Immature natural killer cell (primary cell): ENCODE measurements at regions not wholly inside any gene's neighbourhood (a gene's known extent, or its start where the extent isn't known, plus 50 kb on each side); places are given as distances from the start of the nearest gene placed in this dataset.

Experiments used
- DNase-seq, 3 donors: peaks; one replicate each; pipeline ENCODE4 v3.0.0; 2022; ENCODE audit warnings: mixed read lengths in 1 of 3
- H3K27ac Mint-ChIP-seq, 6 donors: one replicate each; pipeline ENCODE4 v1.8.0; 2020; ENCODE audit warnings: mixed read lengths in 6 of 6, mild to moderate bottlenecking in 5 of 6, inconsistent platforms in 4 of 6, moderate library complexity in 3 of 6
- H3K27me3 Mint-ChIP-seq, 3 donors: one replicate each; pipeline ENCODE4 v1.8.0; 2020 to 2021; ENCODE audit warnings: low read depth in 3 of 3, mild to moderate bottlenecking in 3 of 3, mixed read lengths in 3 of 3, moderate library complexity in 3 of 3, inconsistent platforms in 1 of 3
- H3K36me3 Mint-ChIP-seq, 3 donors: one replicate each; pipeline ENCODE4 v1.8.0; 2020; ENCODE audit warnings: mixed read lengths in 3 of 3, inconsistent platforms in 2 of 3, mild to moderate bottlenecking in 2 of 3
- H3K4me1 Mint-ChIP-seq, 2 donors: one replicate each; pipeline ENCODE4 v1.8.0; 2020; ENCODE audit warnings: inconsistent platforms in 2 of 2, mild to moderate bottlenecking in 2 of 2, mixed read lengths in 2 of 2, moderate library complexity in 1 of 2
- H3K4me3 Mint-ChIP-seq, 5 donors: one replicate each; pipeline ENCODE4 v1.8.0; 2020; ENCODE audit warnings: mild to moderate bottlenecking in 5 of 5, mixed read lengths in 5 of 5, inconsistent platforms in 3 of 5, moderate library complexity in 3 of 5
- H3K9me3 Mint-ChIP-seq, 6 donors: one replicate each; pipeline ENCODE4 v1.8.0; 2020; ENCODE audit warnings: mild to moderate bottlenecking in 6 of 6, mixed read lengths in 6 of 6, inconsistent platforms in 4 of 6, moderate library complexity in 3 of 6

GRCh38 chr13:107736731-107737130, 478.6 kb downstream of the LIG4 start:
- Mint-ChIP-seq H3K4me1 (no peaks in the 10 kb centered on the region), H3K27me3 (no peaks in the 10 kb centered on the region), H3K4me3 (no peak overlapping the region), H3K36me3 (no peaks in the 10 kb centered on the region), H3K9me3 (peaks cover 0 to 32% (median 9%) of the 10 kb centered on the region in 6 donors), H3K27ac (no peak overlapping the region)
- no peak for DNase-seq

DNA sequence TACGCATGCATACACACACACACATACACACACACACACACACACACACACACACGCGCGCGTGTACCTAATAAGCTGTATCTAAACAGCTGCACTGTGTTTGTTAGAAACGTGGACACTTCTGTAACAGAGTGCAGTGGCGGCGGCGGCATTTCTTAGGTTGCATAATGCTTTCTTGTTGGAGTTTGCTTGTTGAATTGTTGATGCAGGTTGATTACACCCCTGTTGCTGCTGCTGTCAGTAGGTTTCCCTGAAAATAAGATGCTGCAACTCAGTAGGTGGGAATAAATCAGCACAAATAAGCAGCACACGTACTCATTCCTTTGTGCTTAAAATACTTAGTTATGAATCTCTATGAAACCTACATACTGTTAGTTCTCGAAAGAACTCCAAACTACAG, 479.2 kb downstream of the LIG4 start:
- Mint-ChIP-seq H3K27me3 (no peaks in the 10 kb centered on the region), H3K9me3 (peaks cover 0 to 32% (median 10%) of the 10 kb centered on the region in 6 donors), H3K36me3 (no peaks in the 10 kb centered on the region), H3K27ac (no peak overlapping the region), H3K4me1 (no peaks in the 10 kb centered on the region), H3K4me3 (no peak overlapping the region)
- DNase-seq: no peak

DNA sequence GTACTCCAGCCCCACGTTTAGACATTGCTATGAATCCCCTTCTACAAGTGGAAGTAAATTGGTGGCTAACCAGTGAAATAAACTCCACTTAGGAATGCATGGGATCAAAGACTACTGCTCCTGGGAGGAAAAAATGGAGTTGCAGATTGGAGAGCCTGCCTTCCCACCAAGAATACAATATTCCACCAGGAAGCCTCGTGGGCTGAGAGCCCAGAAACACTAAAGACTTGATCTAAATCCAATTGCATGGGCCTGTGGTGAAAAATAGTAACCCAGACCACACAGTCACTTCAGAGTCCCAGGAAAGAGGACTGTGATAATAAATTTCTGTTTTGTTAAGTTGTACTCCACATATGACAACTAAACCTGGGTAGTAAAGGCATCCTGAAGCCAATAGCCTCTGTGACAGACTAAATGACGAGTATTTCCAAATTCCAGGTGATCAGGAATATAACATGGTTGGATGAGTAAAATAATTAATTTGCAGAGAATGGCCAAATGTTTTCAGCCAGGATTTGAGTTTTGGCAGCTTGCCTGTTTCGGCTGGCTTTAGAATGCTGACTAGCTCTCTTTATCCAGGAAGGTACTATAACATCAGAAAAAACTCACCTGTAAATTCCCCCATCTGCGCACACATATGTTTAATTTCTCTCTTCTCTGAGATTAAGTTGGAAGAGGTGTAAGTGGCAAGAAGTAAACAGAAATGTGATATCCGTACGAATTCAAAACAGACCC, 480.3 kb downstream of the LIG4 start:
- Mint-ChIP-seq H3K27me3 (no peaks in the 10 kb centered on the region), H3K4me3 (no peak overlapping the region), H3K4me1 (no peaks in the 10 kb centered on the region), H3K27ac (no peak overlapping the region), H3K36me3 (no peaks in the 10 kb centered on the region), H3K9me3 (peaks cover 0 to 27% (median 9%) of the 10 kb centered on the region in 6 donors)
- no peak for DNase-seq

DNA sequence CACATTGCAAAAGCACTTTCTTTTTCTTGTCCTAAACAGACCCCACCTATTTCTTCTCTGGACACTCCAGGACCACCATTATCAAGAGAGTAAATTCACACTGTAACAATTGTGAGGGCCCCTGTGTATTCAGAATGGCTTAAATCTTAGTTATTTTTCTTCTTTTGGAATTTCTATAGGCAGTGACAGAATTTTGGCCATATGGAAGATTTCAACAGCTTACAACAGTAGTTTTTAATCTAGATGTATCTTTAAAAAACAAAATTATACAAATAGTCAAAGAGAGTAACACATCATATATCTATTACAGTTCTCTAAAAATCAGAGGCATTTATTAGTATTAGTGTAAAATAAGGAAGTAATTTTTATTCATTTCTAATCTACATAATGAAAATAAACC, 482.1 kb downstream of the LIG4 start:
- Mint-ChIP-seq H3K36me3 (no peaks in the 10 kb centered on the region), H3K9me3 (peaks cover under 1 to 15% (median 6%) of the 10 kb centered on the region in 6 donors), H3K4me1 (no peaks in the 10 kb centered on the region), H3K27ac (no peak overlapping the region), H3K27me3 (no peaks in the 10 kb centered on the region), H3K4me3 (no peak overlapping the region)
- DNase-seq: no peak

DNA sequence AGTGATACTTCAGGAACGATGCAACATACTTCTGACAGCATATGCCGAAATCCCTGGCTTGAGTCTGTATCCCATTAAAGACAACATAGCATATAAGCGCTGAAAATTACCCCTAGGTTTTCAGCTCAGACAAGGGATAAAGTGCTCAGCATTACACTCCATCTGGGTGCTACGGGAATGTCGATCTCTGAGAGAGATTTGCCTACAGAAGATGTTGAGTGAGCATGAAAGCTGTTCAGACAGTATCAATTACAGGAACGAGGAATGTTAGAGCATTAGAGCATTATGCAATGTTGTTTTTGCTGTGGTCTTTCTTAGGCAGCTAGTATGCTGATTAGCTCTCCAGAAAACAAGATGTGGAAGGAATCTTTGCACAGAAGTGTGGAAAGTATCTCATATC, 484.5 kb downstream of the LIG4 start:
- H3K4me3 Mint-ChIP-seq: no peak overlapping the region
- no peak overlapping the region for H3K27ac Mint-ChIP-seq
- no peaks in the 10 kb centered on the region for H3K36me3 Mint-ChIP-seq
- DNase-seq: no peak
- H3K9me3 Mint-ChIP-seq: peaks cover 2 to 18% (median 14%) of the 10 kb centered on the region in 6 donors
- no peaks in the 10 kb centered on the region for H3K4me1 Mint-ChIP-seq
- peaks cover 0 to 3% (median 0%) of the 10 kb centered on the region in 3 donors for H3K27me3 Mint-ChIP-seq

DNA sequence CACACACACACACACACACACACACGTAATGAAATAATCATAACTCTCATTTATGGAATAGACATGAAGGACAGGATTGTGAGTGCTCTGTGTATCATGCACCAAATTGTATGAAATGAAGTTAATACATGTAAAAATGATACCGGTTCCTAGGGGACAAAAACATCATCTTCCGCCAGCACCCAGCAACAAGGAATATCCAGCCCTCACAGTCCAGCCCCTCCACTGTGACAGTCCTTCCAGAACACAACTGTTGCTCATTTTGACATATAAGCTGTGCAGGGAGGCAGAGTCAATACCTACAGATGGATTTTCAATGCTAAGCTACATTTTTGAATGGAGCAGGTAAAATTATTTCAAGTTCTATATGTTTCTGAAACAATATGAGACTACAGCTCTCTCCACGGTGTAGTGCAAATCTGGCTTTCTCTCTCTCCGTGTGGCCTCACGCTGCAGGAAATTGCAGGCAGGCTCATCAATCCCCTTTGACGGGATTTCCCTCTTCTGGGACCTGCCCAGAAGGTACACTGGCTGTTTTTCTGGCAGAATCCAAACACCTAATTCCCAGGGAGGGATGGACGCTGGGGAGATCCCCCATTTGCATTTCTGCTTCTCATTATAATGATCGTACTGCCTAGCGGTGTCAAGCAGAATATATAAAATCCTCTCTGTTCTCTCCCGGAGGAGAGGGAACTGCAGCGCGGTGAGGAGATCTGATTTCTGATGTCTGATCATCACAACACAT, 494.0 kb downstream of the LIG4 start:
- Mint-ChIP-seq H3K27ac (no peak overlapping the region), H3K4me1 (no peaks in the 10 kb centered on the region), H3K36me3 (no peaks in the 10 kb centered on the region), H3K9me3 (peaks cover 9 to 42% (median 23%) of the 10 kb centered on the region in 6 donors), H3K4me3 (no peak overlapping the region), H3K27me3 (no peaks in the 10 kb centered on the region)
- no peak for DNase-seq

- H3K4me3 Mint-ChIP-seq: no peak overlapping the region
- H3K27ac Mint-ChIP-seq: no peak overlapping the region
- no peak for DNase-seq
- no peaks in the 10 kb centered on the region for H3K4me1 Mint-ChIP-seq
- peaks cover 0 to 3% (median 0%) of the 10 kb centered on the region in 3 donors for H3K27me3 Mint-ChIP-seq
- H3K36me3 Mint-ChIP-seq: no peaks in the 10 kb centered on the region
- peaks cover 9 to 40% (median 25%) of the 10 kb centered on the region in 6 donors for H3K9me3 Mint-ChIP-seq
These were observed 498.6 kb downstream of the LIG4 start for GRCh38 chr13:107716741-107717140.

DNA sequence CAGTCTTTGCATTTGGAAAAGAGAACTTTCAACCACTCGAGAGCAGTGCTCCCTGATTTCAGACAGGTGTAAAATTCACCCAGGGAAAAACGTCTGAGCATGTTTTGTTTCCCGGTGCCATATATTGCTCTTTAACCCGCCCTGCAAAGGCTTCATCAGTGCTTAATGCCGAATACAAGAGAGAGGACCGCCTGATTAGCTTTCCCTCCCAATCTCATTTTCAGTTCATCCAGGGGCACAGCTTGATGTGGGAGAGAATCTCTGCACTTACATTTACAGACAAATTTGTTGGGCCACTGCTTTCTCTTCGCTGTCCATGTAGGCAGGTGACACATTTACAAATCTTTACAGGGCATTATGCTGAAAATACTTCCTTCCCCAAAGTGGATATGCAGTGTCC, 499.1 kb downstream of the LIG4 start:
- Mint-ChIP-seq H3K27ac (no peak overlapping the region), H3K4me3 (no peak overlapping the region), H3K27me3 (peaks cover 0 to 3% (median 0%) of the 10 kb centered on the region in 3 donors), H3K36me3 (no peaks in the 10 kb centered on the region), H3K4me1 (no peaks in the 10 kb centered on the region), H3K9me3 (peaks cover 6 to 35% (median 23%) of the 10 kb centered on the region in 6 donors)
- no peak for DNase-seq

DNA sequence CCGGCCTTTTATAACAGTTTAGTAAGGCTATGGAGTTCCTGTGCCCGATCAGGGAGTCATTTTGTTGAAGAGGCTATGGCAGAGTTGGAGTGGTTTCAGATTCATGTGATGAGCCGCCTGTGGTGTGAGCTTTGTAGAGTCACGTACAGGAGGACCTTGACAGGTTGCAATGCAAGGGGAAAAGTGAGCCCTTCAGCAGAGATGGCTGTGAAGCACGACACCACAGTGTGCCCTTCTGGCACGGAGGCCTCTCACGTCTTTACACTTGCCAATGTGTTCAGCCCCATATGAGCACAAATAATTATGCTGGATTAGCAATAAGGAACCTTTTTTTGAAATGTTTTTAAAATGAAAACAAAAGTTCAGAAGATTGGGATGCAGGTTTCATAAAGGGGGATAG, 499.8 kb downstream of the LIG4 start:
- no peaks in the 10 kb centered on the region for H3K36me3 Mint-ChIP-seq
- no peak for DNase-seq
- H3K9me3 Mint-ChIP-seq: peaks cover 9 to 35% (median 19%) of the 10 kb centered on the region in 6 donors
- H3K4me3 Mint-ChIP-seq: no peak overlapping the region
- peaks cover 0 to 3% (median 0%) of the 10 kb centered on the region in 3 donors for H3K27me3 Mint-ChIP-seq
- H3K27ac Mint-ChIP-seq: no peak overlapping the region
- H3K4me1 Mint-ChIP-seq: no peaks in the 10 kb centered on the region

GRCh38 chr13:107713314-107713713, 502.0 kb downstream of the LIG4 start:
- no peak for DNase-seq
- Mint-ChIP-seq H3K27me3 (peaks cover 0 to 3% (median 0%) of the 10 kb centered on the region in 3 donors), H3K27ac (no peak overlapping the region), H3K4me3 (no peak overlapping the region), H3K36me3 (no peaks in the 10 kb centered on the region), H3K9me3 (peaks cover 9 to 25% (median 12%) of the 10 kb centered on the region in 6 donors), H3K4me1 (no peaks in the 10 kb centered on the region)

- Mint-ChIP-seq H3K9me3 (peaks cover 4 to 22% (median 13%) of the 10 kb centered on the region in 6 donors), H3K27me3 (peaks cover 0 to 3% (median 0%) of the 10 kb centered on the region in 3 donors), H3K4me3 (no peak overlapping the region), H3K4me1 (no peaks in the 10 kb centered on the region), H3K27ac (no peak overlapping the region), H3K36me3 (no peaks in the 10 kb centered on the region)
- no peak for DNase-seq
These were observed 503.0 kb downstream of the LIG4 start for GRCh38 chr13:107712145-107712860.

DNA sequence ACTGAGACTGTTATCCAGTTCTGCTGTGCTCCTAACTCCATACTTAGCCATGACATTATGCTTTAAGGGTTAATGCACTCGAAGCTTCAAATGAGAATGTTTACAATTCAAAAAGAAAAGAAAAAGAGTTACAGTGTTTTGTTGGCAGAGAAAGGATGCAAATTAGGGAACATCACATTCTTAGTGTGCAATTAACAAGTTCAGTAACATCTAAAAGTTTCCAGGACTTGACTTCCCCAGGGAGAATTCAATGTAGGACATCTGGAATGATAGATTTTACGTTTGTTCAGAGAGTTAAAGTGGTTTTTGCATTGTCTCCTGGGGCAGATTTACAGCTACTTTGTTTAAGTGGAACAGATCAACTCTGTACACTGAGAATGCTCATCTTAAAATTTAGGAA, 525.2 kb downstream of the LIG4 start:
- peaks cover 2 to 3% (median 3%) of the 10 kb centered on the region in 3 donors for H3K27me3 Mint-ChIP-seq
- DNase-seq: no peak

GRCh38 chr13:107685876-107686275, 529.5 kb downstream of the LIG4 start:
- peaks cover 2 to 3% (median 3%) of the 10 kb centered on the region in 3 donors for H3K27me3 Mint-ChIP-seq
- no peak overlapping the region for H3K27ac Mint-ChIP-seq

More for the DNA sequence above, 525.2 kb downstream of the LIG4 start:
- Mint-ChIP-seq H3K4me3 (no peak overlapping the region), H3K4me1 (no peaks in the 10 kb centered on the region), H3K27ac (no peak overlapping the region), H3K9me3 (peaks cover 5 to 21% (median 10%) of the 10 kb centered on the region in 6 donors), H3K36me3 (peaks cover 0 to 3% (median 0%) of the 10 kb centered on the region in 3 donors)

GRCh38 chr13:107681600-107681999, 533.7 kb downstream of the LIG4 start:
- no peak for DNase-seq
- no peak overlapping the region for H3K27ac Mint-ChIP-seq
- H3K27me3 Mint-ChIP-seq: peaks cover 0 to 4% (median 3%) of the 10 kb centered on the region in 3 donors
- no peak overlapping the region for H3K4me3 Mint-ChIP-seq
- peaks cover 0 to 3% (median 0%) of the 10 kb centered on the region in 3 donors for H3K36me3 Mint-ChIP-seq
- H3K9me3 Mint-ChIP-seq: peaks cover 9 to 28% (median 14%) of the 10 kb centered on the region in 6 donors
- H3K4me1 Mint-ChIP-seq: no peaks in the 10 kb centered on the region

More at GRCh38 chr13:107685876-107686275, 529.5 kb downstream of the LIG4 start:
- H3K9me3 Mint-ChIP-seq: peaks cover 5 to 21% (median 16%) of the 10 kb centered on the region in 6 donors
- H3K4me1 Mint-ChIP-seq: no peaks in the 10 kb centered on the region
- no peak overlapping the region for H3K4me3 Mint-ChIP-seq
- H3K36me3 Mint-ChIP-seq: peaks cover 0 to 3% (median 0%) of the 10 kb centered on the region in 3 donors
- no peak for DNase-seq
